ENCODE measurements at regions not wholly inside any gene's neighbourhood (a gene's known extent, or its start where the extent isn't known, plus 50 kb on each side); places are given as distances from the start of the nearest gene placed in this dataset.

GRCh38 chr13:28586439-28587173 is 72.3 kb upstream of the POMP start:
- Mint-ChIP-seq H3K4me1 (ENCODE audit: unreplicated experiment) (peaks cover 21% of the 10 kb centered on the region), H3K9me3 (ENCODE audit: unreplicated experiment) (no peaks in the 10 kb centered on the region), H3K4me3 (ENCODE audit: unreplicated experiment) (no peak overlapping the region), H3K36me3 (ENCODE audit: unreplicated experiment) (no peaks in the 10 kb centered on the region), H3K27me3 (ENCODE audit: unreplicated experiment) (no peaks in the 10 kb centered on the region), H3K27ac (ENCODE audit: unreplicated experiment) (no peak overlapping the region)
- DNase-seq (ENCODE audit: extremely low spot score, unreplicated experiment) = no peak
- TF ChIP-seq CTCF (IDR thresholded peaks at IDR 0.05) = no peak

GRCh38 chr13:28585561-28585960 is 73.4 kb upstream of the POMP start:
- Mint-ChIP-seq H3K9me3 (ENCODE audit: unreplicated experiment) (no peaks in the 10 kb centered on the region), H3K27ac (ENCODE audit: unreplicated experiment) (peak overlapping the region; percentile 75), H3K4me1 (ENCODE audit: unreplicated experiment) (peaks cover 21% of the 10 kb centered on the region), H3K4me3 (ENCODE audit: unreplicated experiment) (no peak overlapping the region), H3K36me3 (ENCODE audit: unreplicated experiment) (no peaks in the 10 kb centered on the region), H3K27me3 (ENCODE audit: unreplicated experiment) (no peaks in the 10 kb centered on the region)
- TF ChIP-seq CTCF (IDR thresholded peaks at IDR 0.05) = no peak
- no peak for DNase-seq (ENCODE audit: extremely low spot score, unreplicated experiment)

- Mint-ChIP-seq H3K4me3 (ENCODE audit: unreplicated experiment) (no peak overlapping the region), H3K9me3 (ENCODE audit: unreplicated experiment) (no peaks in the 10 kb centered on the region), H3K36me3 (ENCODE audit: unreplicated experiment) (no peaks in the 10 kb centered on the region), H3K4me1 (ENCODE audit: unreplicated experiment) (peaks cover 21% of the 10 kb centered on the region), H3K27me3 (ENCODE audit: unreplicated experiment) (no peaks in the 10 kb centered on the region), H3K27ac (ENCODE audit: unreplicated experiment) (peak overlapping the region; percentile 75)
- TF ChIP-seq CTCF (IDR thresholded peaks at IDR 0.05) = no peak
- no peak for DNase-seq (ENCODE audit: extremely low spot score, unreplicated experiment)
Measured at GRCh38 chr13:28584873-28585381, 74.0 kb upstream of the POMP start.

GRCh38 chr13:28583651-28584091 is 75.3 kb upstream of the POMP start:
- Mint-ChIP-seq H3K4me3 (ENCODE audit: unreplicated experiment) (no peak overlapping the region), H3K4me1 (ENCODE audit: unreplicated experiment) (peaks cover 21% of the 10 kb centered on the region), H3K9me3 (ENCODE audit: unreplicated experiment) (no peaks in the 10 kb centered on the region), H3K27ac (ENCODE audit: unreplicated experiment) (no peak overlapping the region), H3K36me3 (ENCODE audit: unreplicated experiment) (no peaks in the 10 kb centered on the region), H3K27me3 (ENCODE audit: unreplicated experiment) (no peaks in the 10 kb centered on the region)
- no peak for TF ChIP-seq CTCF (IDR thresholded peaks at IDR 0.05)
- DNase-seq (ENCODE audit: extremely low spot score, unreplicated experiment) = no peak

- Mint-ChIP-seq H3K27ac (ENCODE audit: unreplicated experiment) (no peak overlapping the region), H3K4me3 (ENCODE audit: unreplicated experiment) (no peak overlapping the region), H3K9me3 (ENCODE audit: unreplicated experiment) (no peaks in the 10 kb centered on the region), H3K36me3 (ENCODE audit: unreplicated experiment) (no peaks in the 10 kb centered on the region), H3K4me1 (ENCODE audit: unreplicated experiment) (peaks cover 21% of the 10 kb centered on the region), H3K27me3 (ENCODE audit: unreplicated experiment) (no peaks in the 10 kb centered on the region)
- no peak for TF ChIP-seq CTCF (IDR thresholded peaks at IDR 0.05)
- DNase-seq (ENCODE audit: extremely low spot score, unreplicated experiment) = no peak
Measured at GRCh38 chr13:28582892-28583240, 76.1 kb upstream of the POMP start.

Measured in osteocyte (in vitro differentiated cells).